Stimulated activated naive CD4-positive, alpha-beta T cell treated with Interleukin-2 at 50 U/mL for 16 hours (primary cell): ENCODE measurements at regions not wholly inside any gene's neighbourhood (a gene's known extent, or its start where the extent isn't known, plus 50 kb on each side); places are given as distances from the start of the nearest gene placed in this dataset.
"Not testable (repeated sequence)": the region's sequence is repeated elsewhere in the genome, so short reads cannot be mapped to it uniquely, and the experiment has no call there.

ENCODE experiments used
- DNase-seq: peaks from one replicate; lab custom pipeline; 2025; lab: John Stamatoyannopoulos, UW

DNA sequence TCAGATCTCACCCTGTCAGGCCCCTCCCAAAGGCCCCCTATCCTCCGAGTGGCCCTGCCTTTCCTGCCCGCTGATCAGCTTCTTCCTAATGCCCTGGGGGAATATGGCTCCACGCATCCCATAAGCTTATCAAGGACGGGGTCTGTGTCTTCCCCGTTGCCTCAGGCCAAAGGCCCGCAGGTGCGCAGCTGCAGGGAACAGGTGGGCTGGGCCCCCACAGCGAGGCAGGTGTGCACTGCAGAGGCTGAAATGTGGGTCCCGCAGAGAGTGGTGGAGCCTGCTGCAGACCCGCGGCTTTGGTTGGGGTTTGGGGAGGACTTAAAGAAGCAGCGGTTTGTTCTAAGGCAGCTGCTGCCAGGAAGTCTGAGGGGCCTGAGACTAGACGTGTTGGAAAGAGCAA lies 220.8 kb upstream of the TCERG1L start:
- DNase-seq, result no peak

DNA sequence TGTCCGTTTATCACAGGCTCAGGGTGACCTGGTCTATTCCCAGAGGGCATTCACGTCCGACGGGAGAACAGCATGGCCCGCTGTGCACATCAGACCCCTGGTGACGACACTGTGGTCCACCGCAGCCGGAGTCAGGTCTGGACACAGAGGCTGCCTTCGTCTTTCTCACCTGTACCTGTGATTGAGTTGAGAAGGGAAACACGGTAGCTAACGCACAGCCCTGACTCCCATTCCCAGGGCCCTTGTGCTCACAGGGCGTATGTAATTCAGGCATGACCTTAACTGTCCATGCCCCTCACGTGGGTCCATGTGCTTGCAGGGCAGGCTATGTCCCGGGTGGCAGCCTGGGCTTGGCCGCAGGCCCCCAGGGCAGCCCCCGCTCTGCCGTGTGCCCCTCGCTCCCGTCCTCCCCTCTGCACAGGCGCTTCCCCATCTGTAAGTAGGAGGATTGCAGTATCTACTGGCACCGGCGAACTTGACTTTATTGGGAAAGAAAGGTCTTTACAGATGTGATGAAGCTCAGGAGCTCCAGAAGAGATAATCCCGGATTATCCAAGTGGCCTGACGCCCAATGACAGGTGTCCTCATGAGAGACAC lies 221.3 kb upstream of the TCERG1L start:
- DNase-seq, result no peak

DNA sequence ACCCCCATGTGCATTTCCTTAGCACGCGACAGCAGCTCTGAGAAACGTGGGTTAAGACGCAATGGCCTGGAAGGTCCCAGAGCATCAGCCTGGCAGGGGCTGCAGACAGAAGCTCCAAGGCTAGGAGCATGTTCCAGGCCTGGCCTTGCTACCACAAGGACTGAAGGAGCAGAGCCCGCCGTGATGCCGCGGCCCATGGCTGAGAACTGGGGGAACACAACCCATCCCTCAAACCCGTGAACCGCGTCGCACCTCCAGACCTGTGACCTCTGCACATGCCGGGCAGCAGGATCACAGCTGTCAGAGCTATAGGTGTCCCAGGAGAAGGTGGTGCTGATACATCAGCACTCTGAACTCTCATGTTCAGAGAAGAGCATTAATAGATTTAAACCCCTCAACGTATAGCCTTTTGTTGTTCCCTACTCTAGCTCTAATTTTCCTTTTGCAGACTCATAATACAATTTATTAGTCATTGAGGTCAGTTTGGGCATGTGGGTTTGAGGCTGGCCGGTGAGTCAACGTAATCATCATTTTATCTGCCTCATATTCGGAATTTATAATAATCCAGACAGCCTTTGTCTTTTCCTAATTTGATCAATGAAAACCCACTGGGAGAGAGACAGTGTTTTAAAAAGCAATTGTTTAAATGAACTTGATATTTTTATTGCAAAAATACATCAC lies 222.5 kb upstream of the TCERG1L start:
- no peak for DNase-seq

DNA sequence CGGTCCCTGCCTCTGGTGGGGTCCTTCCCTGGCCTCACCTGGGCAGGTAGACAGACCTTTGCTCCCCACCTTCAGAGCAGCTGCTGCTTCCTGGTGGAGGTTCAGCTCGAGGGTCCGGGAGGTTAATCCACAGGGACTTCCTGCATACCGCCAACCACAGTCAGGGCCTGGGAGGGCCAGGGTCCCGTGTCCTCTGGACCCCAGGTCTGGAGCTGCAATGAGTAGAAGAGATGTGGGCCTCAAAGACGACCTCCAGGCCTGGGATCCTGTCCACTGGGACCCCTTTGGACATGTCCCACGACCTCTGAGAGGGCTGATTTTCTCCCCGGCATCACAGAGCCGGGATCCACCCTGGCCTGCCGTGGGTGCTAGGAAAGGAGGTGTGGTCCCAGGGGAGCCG lies 223.3 kb upstream of the TCERG1L start:
- DNase-seq, result no peak

DNA sequence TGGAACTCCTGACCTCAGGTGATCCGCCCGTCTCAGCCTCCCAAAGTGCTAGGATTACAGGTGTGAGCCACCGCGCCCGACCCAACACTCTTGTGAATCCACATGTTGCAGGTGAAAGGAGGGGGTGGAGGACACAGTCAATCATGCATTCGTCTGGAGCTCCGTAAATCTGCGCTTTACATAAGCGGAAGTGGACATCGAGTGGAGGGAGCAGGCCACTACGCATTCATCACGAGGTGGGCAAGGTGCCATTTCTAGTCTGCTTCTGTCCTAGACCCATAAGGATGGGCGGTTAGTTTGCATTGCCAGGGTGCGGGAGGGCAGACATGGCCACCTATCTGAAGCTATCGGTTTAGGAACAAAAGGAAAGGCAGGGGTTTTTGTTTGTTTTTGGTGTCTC lies 225.2 kb upstream of the TCERG1L start:
- no peak for DNase-seq

DNA sequence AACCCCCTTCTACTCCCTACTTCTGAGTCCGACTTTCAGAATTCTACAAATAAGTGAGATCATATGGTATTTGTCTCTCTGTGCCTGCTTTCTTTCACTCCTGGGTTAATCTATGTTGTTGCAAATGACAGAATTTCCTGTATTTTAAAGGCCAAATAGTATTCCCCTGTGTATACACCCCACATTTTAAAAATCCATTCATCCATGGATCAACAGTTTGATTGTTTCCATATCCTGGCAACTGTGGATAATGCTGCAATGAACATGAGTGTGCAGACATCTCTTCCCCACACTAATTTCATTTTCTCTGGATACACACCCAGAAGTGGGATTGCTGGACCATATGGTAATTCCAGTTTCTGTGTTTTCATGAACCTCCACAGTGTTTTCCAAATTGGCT lies 225.8 kb upstream of the TCERG1L start:
- no peak for DNase-seq

DNA sequence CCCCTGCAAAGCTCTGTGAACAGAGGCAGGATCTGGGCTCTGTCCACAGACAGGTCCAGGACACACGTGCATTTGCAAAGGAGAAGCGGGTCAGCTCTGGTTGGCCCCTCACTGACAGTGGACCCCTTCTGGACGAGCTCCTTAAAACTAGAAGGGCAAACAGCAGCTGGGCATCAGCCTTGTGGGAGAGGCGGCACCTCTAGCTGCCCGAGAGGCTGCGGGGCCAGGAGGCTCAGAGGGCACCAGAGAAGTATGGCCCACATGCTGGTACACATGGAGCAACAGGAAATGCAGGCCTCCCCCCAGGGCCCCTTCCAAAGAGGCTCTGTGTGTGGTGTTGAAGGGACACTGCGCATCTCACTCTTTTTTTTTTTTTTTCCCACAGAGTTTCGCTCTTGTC lies 233.0 kb upstream of the TCERG1L start:
- no peak for DNase-seq

DNA sequence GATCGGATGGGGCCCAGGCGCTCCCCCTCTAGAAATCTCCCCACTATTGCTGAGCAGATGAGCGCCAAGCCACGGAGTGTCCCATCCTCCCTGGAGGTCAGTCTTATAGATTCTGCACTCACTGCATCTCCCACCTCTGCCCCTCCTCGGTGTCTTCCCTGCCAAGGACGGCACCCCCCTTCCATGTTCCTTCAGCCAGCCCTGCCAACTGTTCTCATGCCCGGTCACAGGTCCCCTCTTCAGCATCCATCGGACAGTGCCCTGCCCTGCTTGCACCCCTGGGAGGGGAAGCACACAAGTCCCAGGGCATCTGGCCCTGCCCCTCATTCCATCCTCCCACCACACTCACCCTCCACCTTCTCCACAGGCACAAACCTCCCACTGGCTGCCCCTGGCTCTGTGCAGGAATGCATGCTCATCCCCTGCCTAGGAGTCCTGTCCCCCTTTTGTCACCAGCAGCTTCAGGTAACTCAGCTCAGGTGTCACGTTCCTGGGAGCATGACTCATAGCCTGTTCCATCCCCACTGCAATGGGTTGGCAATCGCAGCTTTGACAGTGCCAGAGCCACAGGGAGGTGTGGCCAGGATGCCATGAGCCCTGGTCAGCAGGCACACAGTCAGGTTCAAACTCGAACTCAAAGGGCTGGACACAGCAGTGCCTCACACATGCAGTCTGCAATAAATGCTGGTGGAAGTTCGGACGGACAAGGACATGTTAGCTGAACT lies 234.7 kb upstream of the TCERG1L start:
- DNase-seq, result no peak

DNA sequence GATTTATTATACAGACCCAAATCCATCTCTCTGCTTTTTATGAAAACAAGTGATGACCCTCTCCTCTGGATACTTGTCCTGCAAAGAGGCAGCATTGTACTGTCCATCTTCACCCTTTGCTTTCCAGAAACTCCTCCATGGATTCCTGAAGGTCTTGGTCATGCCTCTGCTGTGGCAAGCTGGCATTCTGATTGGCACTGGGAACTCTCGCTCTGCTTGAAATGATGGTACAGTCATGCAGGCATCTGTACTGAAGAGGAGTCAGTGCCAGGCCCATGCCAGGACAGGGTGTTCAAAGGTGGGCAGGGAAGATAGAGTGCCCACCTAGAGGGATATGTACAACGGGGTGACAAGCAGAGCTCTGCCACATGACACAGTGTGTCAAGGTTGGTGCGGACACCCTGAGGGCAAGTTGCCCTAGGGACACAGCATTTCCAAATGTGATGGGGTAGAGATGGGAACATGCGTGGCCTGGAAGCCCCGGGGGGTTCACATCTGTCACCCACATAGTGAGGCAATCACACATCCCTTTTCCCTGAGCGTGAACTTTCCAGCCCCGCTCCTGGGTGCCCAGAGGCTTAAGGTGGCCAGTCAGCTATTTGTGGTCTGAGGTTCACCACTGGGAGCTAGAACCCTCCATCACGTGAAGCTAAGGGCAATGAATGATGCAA lies 235.7 kb upstream of the TCERG1L start:
- DNase-seq, result no peak

DNA sequence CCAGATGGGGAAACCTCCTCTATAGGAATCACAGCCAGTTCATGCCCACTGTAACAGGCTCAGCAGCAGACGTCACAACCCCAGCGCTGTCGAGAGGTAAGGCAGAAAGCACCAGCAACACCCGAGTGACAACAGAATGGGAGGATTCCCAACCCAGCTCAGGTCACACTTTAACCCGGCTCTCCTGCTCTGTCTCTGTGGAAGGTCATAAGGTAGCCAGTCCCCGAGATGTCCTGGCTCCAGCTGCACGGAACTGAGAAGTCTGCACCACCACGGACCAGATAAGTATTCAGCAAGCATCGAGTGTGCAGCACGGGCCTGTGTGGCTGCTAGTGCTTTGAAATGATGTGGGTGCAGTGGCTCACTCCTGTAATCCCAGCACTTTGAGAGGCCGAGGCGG lies 236.7 kb upstream of the TCERG1L start:
- no peak for DNase-seq

DNA sequence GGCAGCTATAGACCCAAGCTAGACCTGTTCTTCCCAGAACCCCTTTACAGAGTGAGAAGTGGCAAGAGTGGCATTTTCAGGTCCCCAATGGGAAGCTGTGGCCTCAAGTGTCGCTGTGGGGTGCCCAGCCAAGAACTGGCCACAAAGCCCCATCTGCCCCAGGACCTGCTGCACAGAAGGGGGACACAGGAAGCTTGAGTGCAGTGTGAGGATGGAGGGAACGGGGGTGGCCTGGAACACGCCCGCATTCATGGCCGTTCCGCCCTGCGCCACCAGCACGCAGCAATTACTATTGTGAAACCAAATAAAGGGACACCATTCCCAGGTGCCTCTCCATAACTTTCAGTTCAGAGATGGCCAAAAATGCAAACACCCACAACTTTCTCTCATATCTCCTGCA lies 237.6 kb upstream of the TCERG1L start:
- no peak for DNase-seq

DNA sequence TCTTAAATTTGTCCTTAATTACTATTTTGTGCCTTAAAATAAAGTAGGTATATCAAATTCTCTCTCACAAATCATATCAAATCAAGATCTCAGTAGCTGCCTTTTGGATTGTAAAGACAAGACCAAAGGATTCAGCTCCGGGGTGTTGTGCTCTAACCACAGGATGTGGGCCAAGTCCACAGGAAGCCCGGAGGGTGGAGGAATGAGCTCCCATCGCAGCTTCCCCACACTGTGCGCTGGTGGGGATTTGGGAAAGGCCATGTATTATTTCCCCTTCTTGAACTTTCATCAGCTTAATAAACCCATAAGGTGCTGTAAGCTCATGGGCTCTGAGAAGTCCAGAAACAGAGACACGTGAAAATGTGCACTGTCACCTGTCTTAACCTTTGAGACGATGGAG lies 241.6 kb upstream of the TCERG1L start:
- no peak for DNase-seq

DNA sequence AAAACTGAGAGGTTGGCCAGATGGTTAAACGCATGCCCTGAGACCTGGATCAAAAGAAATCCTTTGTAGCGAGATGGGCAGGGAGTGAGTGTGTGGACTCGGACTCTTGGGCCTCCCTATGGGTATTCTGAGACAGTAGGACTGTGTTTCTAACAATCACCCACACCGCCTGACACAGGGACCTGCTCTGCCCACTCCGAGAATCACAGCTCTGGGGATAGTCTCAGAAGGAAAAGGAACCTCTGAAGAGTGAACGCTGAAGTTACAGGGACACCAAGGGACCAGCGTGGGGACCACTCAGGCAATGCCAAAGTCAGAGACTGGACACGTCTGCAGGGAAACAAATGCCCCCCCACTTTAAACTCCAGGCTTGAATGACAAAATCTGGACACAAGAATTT lies 242.1 kb upstream of the TCERG1L start:
- no peak for DNase-seq

DNA sequence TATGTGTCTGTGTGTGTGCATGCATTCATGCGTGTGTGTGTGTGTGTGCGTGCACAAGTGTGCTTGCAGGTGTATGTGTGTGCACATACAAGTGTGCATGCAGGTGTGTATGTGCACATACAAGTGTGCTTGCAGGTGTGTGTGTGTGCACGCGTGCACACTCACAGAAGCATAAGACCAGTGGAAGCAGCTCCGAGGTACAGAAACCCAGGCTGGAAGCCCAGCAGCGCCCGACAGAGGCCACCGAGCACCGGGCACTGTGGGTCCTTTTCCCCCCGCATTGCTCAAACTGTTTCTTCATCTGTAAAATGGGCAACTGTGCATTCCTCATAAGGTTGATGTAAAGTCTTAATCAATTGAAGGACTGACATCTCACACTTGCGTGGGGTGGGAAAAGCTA lies 243.3 kb upstream of the TCERG1L start:
- DNase-seq, result no peak

DNA sequence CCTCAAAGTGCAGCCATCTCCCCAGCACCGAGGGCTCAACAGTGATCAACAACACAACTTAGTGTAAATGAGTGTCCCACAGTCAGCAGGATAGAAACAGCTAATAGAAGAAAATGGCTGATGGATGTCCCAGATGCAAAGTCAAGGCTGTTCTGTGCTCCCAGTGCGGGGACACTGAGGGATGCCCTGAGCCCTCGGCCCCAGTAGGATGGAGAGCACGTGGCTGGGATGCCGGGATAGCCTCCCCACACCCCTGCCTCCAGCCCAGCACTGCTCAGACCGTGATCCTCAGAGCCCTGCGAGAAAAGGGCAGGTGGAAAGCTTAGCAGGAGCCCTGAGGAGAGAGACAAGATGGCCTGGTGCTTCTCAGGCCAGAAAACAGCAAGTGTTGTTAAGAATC lies 243.9 kb upstream of the TCERG1L start:
- DNase-seq, result no peak

DNA sequence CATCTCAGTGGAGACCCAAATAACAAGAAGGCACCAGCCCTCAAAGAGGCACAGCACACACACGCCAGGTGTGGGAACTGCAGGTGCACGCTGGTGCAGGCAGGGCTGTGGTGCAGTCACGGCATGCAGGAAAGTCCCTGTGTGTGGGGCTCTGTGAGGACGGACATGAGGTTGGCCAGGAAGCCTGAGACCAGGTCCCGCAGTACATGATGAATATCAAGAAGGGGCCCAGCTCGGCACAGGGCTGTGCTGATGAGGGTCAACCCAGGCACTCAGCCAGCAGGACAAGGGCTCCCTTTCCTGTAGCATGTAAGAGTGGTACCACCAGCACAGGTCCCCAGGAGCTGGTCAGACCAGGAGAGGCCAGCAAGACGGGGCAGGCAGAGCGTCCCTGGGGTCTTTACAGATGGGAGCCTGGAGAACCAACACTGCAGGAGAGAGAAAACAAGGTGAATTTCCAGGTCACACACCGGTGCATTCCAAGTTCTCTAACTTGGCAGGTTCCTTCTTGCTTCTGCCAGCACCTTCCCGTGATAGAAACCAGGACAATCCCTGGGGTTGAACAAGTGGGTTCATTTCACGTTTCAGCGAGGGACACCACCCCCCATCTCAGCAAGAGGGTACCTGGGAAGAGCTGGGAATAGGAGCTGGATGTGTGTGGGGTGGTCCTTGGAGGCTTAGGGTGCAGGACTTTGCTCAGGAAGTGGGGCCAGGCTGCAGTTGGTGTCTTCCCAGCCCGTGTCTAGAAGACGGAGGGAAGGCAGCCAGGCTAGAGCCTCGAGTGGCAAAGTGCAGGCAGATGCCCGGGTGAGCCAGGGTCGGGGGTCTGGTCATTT lies 244.8 kb upstream of the TCERG1L start:
- no peak for DNase-seq

DNA sequence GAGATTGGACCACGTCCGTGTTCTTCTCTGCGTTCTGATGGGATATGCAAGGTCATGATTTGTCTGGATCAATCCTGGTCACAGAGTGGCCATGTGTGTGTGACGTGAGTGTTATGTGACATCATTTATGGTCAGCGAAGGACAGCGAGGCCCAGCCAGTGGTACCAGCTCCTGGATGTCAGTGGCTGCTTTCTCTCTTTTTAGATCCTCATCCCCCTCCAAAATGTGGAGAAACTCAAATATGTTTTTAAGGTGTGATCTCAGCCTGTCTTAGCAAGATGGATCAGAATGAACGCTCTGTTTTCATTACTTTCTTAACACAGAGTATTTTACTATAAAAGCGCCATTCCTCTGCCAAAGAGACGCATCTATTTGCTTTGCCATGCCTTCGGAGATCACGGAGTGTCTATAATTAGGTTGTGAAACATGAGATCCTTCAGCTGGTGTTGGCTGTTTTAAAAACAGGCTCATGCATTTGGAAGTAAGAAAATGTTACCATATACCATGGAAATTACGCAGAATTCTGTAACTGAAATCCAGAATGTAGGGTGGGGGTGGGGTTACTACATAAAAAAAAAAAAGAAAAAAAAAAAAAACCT lies 245.5 kb upstream of the TCERG1L start:
- no peak for DNase-seq

DNA sequence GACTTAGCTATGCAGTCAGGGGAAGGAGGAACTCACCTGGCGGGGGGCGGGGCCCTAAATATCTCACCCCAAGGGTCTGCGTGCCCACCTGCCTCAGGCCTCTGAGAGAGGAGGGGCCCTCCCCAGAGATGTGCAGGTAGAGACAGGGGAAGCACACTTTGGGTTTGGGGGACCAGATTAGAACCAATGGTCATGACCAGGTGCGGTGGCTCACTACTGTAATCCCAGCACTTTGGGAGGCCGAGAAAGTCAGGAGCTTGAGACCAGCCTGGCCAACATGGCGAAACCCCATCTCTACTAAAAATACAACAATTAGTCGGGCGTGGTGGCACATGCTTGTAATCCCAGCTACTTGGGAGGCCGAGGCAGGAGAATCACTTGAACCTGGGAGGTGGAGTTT lies 246.4 kb upstream of the TCERG1L start:
- DNase-seq, result not testable (repeated sequence)

DNA sequence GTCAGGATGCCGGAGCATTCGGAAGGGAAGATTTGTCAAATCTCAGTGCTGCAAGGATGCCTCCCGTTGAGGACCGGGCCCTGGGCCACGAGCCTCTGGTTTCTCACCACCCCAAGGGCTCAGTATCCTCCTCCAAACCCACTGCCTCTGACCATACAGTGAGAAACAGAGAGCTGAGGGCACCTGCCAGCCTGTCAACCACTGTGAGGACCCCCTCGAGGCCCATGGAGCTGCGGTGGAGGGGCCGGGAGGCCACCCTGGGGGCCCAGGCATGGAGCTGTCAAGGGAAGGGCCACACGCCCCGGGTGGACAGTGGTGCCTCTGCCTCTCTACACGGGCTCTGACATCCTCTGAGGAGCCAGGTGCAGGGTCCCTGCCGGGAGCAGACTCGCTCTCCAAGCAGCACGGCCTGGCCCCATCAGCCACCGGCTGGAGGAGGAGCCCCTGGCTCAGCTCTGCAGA lies 248.0 kb upstream of the TCERG1L start:
- no peak for DNase-seq

DNA sequence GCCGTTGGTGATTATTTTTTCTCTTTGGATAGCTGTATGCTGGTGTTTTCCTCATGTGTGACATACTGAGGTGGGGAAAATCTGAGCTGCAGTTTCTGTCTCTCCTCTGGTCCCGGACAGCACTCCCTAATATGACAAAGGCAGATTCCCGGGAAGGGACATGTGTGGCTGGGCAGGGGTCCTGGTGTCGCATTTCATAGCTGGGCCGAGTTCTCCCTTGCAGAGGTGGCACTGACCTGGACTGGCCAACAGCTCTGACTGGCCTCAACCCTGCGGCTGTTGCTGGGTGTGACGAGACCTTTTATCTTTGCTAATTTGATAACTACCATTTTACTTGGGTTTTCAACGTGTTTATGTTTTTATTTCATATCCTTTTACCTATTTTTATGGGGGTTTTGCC lies 248.6 kb upstream of the TCERG1L start:
- no peak for DNase-seq

DNA sequence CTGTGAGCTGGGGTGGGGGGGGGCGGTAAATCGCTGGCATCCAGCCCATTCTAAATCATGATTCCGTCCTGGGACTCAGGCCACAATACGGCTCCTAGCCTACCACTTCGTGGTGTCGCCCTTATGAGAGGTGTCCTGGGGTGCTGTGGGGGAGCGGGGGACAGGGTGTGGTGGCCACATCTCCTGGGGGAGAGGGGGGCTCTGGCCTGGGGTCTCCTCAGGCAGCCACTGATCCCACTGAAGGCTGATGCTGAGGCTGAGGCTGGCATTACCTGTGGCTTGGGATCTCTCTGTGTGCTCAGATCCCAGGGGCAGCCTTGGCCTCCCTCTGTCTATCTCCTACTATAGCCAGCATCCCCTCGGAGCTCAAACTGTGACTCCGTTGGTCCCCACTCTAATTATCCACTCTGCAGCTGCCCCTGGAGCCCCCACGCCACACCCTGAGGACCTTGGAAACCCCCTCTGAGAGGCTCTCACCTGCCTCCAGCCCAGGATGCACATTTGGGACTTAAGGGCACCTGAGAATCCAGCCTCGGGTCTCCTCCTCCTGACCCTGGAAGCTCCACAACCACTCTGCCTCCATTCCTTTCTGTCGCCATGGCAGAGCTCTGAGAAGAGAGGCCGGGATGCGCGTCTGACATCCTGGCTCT lies 249.3 kb upstream of the TCERG1L start:
- DNase-seq, result no peak
